ENCODE measurements at regions not wholly inside any gene's neighbourhood (a gene's known extent, or its start where the extent isn't known, plus 50 kb on each side); places are given as distances from the start of the nearest gene placed in this dataset.

- TF ChIP-seq CTCF (optimal IDR thresholded peaks at IDR 0.05 in 1 of 3, IDR thresholded peaks at IDR 0.05 in 1 of 3, conservative IDR thresholded peaks at IDR 0.05 in 1 of 3; ENCODE audit: extremely low read depth in 1 of 3, insufficient read depth in 2 of 3, low read length in 3 of 3) = no peak
- no peak for TF ChIP-seq EZH2 (IDR thresholded peaks at IDR 0.05; ENCODE audit: low read length)
These were observed 394.3 kb upstream of the PODXL start for GRCh38 chr7:131950758-131951157.
